SK-N-SH treated with all-trans-retinoic acid at 6 μM for 48 hours (cell line): ENCODE measurements at regions not wholly inside any gene's neighbourhood (a gene's known extent, or its start where the extent isn't known, plus 50 kb on each side); places are given as distances from the start of the nearest gene placed in this dataset.

ENCODE experiments used
- BACH2 ChIP-seq: fragments of 250-450 bp; sonication (Bioruptor Pico); IDR thresholded peaks from 2 replicates; pipeline ENCODE4 v1.9.0; 2021; ENCODE audit warnings: mild to moderate bottlenecking, borderline replicate concordance
- CREB5 ChIP-seq: fragments of 250-450 bp; sonication (Bioruptor Pico); IDR thresholded peaks from 2 replicates; pipeline ENCODE4 v1.5.1; 2020; ENCODE audit warnings: low read depth, mild to moderate bottlenecking, moderate library complexity
- PPARA ChIP-seq: fragments of 250-450 bp; sonication (Bioruptor Pico); IDR thresholded peaks from 2 replicates; pipeline ENCODE4 v1.5.0; 2020; ENCODE audit warnings: mild to moderate bottlenecking, borderline replicate concordance
- TOX ChIP-seq: fragments of 250-450 bp; sonication (Bioruptor Pico); IDR thresholded peaks from 2 replicates; pipeline ENCODE4 v1.8.0; 2021; ENCODE audit warnings: mild to moderate bottlenecking, moderate library complexity, borderline replicate concordance
- ZFP3 ChIP-seq: fragments of 250-450 bp; sonication (Bioruptor Pico); IDR thresholded peaks from 2 replicates; pipeline ENCODE4 v1.5.0; 2020; ENCODE audit warnings: mild to moderate bottlenecking, moderate library complexity
- ZFP30 ChIP-seq: fragments of 450-650 bp; formaldehyde crosslinking; IDR thresholded peaks from 2 replicates; pipeline ENCODE4 v1.5.0; 2022; ENCODE audit warnings: mild to moderate bottlenecking, moderate library complexity
- ZNF565 ChIP-seq: fragments of 450-650 bp; formaldehyde crosslinking; conservative IDR thresholded peaks from 2 replicates; pipeline ENCODE4 v1.5.0; 2020; ENCODE audit warnings: low read depth, mild to moderate bottlenecking, moderate library complexity
- ZNF70 ChIP-seq: fragments of 450-650 bp; formaldehyde crosslinking; IDR thresholded peaks from 2 replicates; pipeline ENCODE4 v1.5.0; 2020; ENCODE audit warnings: mild to moderate bottlenecking, moderate library complexity
- TF ChIP-seq, protein P1 (sequence below): fragments of 250-450 bp; sonication (Bioruptor Pico); IDR thresholded peaks from 2 replicates; pipeline ENCODE4 v1.8.0; 2020; ENCODE audit warnings: mild to moderate bottlenecking, moderate library complexity, borderline replicate concordance

DNA sequence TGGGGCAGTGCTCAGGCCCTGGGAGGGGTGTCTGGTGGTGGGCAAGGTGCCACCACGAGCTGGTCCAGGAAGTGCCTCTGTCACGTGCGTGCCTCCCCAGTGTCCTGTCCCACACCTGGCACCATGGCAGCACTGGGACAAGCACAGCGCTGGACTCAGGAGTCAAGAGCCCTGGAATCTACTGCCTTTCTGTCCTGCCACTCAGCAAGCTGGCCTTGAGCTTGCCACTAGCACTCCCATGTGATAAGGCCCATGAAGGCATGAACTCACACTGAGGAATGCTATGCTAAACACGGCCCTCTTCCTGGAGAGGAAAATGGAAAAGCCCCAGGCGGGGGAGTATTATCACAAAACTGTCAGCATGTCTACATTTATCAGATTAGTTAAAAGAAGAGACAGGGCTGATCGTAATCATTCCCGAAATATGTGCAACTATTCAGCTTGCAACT, 50.7 kb upstream of the SLC35C1 start:
- TF ChIP-seq CREB5 (CRISPR knock-in tag) (no peak), BACH2 (CRISPR knock-in tag) (no peak), ZNF70 (CRISPR knock-in tag) (no peak), ZFP30 (CRISPR knock-in tag) (no peak), ZNF565 (CRISPR knock-in tag) (no peak), TOX (CRISPR knock-in tag) (no peak), PPARA (no peak), ZFP3 (no peak)
- TF ChIP-seq, protein P1, sequence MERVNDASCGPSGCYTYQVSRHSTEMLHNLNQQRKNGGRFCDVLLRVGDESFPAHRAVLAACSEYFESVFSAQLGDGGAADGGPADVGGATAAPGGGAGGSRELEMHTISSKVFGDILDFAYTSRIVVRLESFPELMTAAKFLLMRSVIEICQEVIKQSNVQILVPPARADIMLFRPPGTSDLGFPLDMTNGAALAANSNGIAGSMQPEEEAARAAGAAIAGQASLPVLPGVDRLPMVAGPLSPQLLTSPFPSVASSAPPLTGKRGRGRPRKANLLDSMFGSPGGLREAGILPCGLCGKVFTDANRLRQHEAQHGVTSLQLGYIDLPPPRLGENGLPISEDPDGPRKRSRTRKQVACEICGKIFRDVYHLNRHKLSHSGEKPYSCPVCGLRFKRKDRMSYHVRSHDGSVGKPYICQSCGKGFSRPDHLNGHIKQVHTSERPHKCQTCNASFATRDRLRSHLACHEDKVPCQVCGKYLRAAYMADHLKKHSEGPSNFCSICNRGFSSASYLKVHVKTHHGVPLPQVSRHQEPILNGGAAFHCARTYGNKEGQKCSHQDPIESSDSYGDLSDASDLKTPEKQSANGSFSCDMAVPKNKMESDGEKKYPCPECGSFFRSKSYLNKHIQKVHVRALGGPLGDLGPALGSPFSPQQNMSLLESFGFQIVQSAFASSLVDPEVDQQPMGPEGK (CRISPR knock-in tag) = no peak
